Panc1 (cell line): ENCODE measurements at regions not wholly inside any gene's neighbourhood (a gene's known extent, or its start where the extent isn't known, plus 50 kb on each side); places are given as distances from the start of the nearest gene placed in this dataset.

Experiments
- POLR2AphosphoS5 ChIP-seq: IDR thresholded peaks from 2 replicates; pipeline ENCODE4 v1.6.1; 2012; ENCODE audit warnings: mild to moderate bottlenecking, low read depth, low read length, moderate library complexity
- SIN3A ChIP-seq: IDR thresholded peaks from 2 replicates; pipeline ENCODE4 v1.6.1; 2012; ENCODE audit warnings: low read depth, mild to moderate bottlenecking, low read length, moderate library complexity, borderline replicate concordance; ENCODE audit not compliant: insufficient read depth
- TF ChIP-seq, protein P1 (sequence below): fragments of 450-650 bp; IDR thresholded peaks from 2 replicates; pipeline ENCODE4 v1.5.1; 2017; ENCODE audit warnings: mild to moderate bottlenecking
- TF ChIP-seq, protein P2 (sequence below), 2 experiments: IDR thresholded peaks; 2 replicates each; pipeline ENCODE4 v1.6.1; 2011 to 2012; ENCODE audit warnings: low read depth in 2 of 2, control low read depth in 1 of 2, low read length in 1 of 2, mild to moderate bottlenecking in 1 of 2, moderate library complexity in 1 of 2; ENCODE audit not compliant: insufficient read depth in 1 of 2

GRCh38 chr14:56419750-56420149, 159.8 kb upstream of the TMEM260 start:
- TF ChIP-seq, protein P1, sequence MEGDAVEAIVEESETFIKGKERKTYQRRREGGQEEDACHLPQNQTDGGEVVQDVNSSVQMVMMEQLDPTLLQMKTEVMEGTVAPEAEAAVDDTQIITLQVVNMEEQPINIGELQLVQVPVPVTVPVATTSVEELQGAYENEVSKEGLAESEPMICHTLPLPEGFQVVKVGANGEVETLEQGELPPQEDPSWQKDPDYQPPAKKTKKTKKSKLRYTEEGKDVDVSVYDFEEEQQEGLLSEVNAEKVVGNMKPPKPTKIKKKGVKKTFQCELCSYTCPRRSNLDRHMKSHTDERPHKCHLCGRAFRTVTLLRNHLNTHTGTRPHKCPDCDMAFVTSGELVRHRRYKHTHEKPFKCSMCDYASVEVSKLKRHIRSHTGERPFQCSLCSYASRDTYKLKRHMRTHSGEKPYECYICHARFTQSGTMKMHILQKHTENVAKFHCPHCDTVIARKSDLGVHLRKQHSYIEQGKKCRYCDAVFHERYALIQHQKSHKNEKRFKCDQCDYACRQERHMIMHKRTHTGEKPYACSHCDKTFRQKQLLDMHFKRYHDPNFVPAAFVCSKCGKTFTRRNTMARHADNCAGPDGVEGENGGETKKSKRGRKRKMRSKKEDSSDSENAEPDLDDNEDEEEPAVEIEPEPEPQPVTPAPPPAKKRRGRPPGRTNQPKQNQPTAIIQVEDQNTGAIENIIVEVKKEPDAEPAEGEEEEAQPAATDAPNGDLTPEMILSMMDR: no peak
- TF ChIP-seq, protein P2, sequence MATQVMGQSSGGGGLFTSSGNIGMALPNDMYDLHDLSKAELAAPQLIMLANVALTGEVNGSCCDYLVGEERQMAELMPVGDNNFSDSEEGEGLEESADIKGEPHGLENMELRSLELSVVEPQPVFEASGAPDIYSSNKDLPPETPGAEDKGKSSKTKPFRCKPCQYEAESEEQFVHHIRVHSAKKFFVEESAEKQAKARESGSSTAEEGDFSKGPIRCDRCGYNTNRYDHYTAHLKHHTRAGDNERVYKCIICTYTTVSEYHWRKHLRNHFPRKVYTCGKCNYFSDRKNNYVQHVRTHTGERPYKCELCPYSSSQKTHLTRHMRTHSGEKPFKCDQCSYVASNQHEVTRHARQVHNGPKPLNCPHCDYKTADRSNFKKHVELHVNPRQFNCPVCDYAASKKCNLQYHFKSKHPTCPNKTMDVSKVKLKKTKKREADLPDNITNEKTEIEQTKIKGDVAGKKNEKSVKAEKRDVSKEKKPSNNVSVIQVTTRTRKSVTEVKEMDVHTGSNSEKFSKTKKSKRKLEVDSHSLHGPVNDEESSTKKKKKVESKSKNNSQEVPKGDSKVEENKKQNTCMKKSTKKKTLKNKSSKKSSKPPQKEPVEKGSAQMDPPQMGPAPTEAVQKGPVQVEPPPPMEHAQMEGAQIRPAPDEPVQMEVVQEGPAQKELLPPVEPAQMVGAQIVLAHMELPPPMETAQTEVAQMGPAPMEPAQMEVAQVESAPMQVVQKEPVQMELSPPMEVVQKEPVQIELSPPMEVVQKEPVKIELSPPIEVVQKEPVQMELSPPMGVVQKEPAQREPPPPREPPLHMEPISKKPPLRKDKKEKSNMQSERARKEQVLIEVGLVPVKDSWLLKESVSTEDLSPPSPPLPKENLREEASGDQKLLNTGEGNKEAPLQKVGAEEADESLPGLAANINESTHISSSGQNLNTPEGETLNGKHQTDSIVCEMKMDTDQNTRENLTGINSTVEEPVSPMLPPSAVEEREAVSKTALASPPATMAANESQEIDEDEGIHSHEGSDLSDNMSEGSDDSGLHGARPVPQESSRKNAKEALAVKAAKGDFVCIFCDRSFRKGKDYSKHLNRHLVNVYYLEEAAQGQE (IDR thresholded peaks at IDR 0.05; ENCODE audit: insufficient read depth in 1 of 2, low read depth in 2 of 2, low read length in 1 of 2): no peak
- TF ChIP-seq SIN3A: no peak
- no peak for TF ChIP-seq POLR2AphosphoS5
